GM23338 (cell line): ENCODE measurements at regions not wholly inside any gene's neighbourhood (a gene's known extent, or its start where the extent isn't known, plus 50 kb on each side); places are given as distances from the start of the nearest gene placed in this dataset.
"Not testable (repeated sequence)": the region's sequence is repeated elsewhere in the genome, so short reads cannot be mapped to it uniquely, and the experiment has no call there.

ENCODE experiments used
- CREB1 ChIP-seq: fragments of 250-450 bp; sonication (Bioruptor Pico); IDR thresholded peaks from 2 replicates; pipeline ENCODE4 v1.5.0; 2020; ENCODE audit warnings: low read depth, mild to moderate bottlenecking, moderate library complexity
- EZH2 ChIP-seq: fragments of 200-600 bp; sonication (generic); IDR thresholded peaks from one replicate; pipeline ENCODE4 v1.8.0; 2017; ENCODE audit warnings: antibody characterized with exemption, mild to moderate bottlenecking, low read depth; ENCODE audit not compliant: unreplicated experiment
- EZH2phosphoT487 ChIP-seq: fragments of 200-600 bp; sonication (generic); IDR thresholded peaks from one replicate; pipeline ENCODE4 v1.8.1; 2018; ENCODE audit warnings: antibody characterized with exemption; ENCODE audit not compliant: unreplicated experiment
- JUNB ChIP-seq: IDR thresholded peaks from one replicate; pipeline ENCODE4 v1.6.1; 2016; ENCODE audit warnings: antibody characterized with exemption; ENCODE audit not compliant: unreplicated experiment
- NANOG ChIP-seq: IDR thresholded peaks from 2 replicates; pipeline ENCODE4 v1.6.1; 2016; ENCODE audit warnings: antibody characterized with exemption, borderline replicate concordance
- POLR2AphosphoS5 ChIP-seq: IDR thresholded peaks from 2 replicates; pipeline ENCODE4 v1.6.1; 2016; ENCODE audit warnings: antibody characterized with exemption, low read depth
- ZNF331 ChIP-seq: fragments of 250-450 bp; sonication (Bioruptor Pico); IDR thresholded peaks from 2 replicates; pipeline ENCODE4 v1.5.0; 2020; ENCODE audit warnings: low read depth, mild to moderate bottlenecking, moderate library complexity
- TF ChIP-seq, protein P1 (sequence below), 2 experiments: fragments of 200-600 bp in 1 of 2; sonication (generic) in 1 of 2; conservative IDR thresholded peaks; 2 replicates each; pipeline versions ENCODE4 v1.5.1 to v1.6.1; 2016 to 2017; ENCODE audit warnings: antibody characterized with exemption in 2 of 2, low read depth in 2 of 2, mild to moderate bottlenecking in 2 of 2, moderate library complexity in 1 of 2
- TF ChIP-seq, protein P2 (sequence below): IDR thresholded peaks from 2 replicates; pipeline ENCODE4 v1.6.1; 2016; ENCODE audit warnings: antibody characterized with exemption

DNA sequence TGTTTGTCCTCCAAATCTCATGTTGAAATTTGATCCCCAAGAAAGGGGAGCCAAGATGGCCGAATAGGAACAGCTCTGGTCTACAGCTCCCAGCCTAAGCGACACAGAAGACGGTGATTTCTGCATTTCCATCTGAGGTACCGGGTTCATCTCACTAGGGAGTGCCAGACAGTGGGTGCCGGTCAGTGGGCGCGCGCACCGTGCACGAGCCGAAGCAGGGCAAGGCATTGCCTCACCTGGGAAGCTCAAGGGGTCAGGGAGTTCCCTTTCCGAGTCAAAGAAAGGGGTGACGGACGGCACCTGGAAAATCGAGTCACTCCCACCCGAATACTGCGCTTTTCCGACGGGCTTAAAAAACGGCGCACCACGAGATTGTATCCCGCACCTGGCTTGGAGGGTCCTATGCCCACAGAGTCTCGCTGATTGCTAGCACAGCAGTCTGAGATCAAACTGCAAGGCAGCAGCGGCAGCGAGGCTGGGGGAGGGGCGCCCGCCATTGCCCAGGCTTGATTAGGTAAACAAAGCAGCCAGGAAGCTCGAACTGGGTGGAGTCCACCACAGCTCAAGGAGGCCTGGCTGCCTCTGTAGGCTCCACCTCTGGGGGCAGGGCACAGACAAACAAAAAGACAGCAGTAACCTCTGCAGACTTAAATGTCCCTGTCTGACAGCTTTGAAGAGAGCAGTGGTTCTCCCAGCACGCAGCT lies 493.6 kb downstream of the KLF12 start:
- TF ChIP-seq, protein P1, sequence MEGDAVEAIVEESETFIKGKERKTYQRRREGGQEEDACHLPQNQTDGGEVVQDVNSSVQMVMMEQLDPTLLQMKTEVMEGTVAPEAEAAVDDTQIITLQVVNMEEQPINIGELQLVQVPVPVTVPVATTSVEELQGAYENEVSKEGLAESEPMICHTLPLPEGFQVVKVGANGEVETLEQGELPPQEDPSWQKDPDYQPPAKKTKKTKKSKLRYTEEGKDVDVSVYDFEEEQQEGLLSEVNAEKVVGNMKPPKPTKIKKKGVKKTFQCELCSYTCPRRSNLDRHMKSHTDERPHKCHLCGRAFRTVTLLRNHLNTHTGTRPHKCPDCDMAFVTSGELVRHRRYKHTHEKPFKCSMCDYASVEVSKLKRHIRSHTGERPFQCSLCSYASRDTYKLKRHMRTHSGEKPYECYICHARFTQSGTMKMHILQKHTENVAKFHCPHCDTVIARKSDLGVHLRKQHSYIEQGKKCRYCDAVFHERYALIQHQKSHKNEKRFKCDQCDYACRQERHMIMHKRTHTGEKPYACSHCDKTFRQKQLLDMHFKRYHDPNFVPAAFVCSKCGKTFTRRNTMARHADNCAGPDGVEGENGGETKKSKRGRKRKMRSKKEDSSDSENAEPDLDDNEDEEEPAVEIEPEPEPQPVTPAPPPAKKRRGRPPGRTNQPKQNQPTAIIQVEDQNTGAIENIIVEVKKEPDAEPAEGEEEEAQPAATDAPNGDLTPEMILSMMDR (conservative IDR thresholded peaks at IDR 0.05; ENCODE audit: low read depth in 2 of 2), result not testable (repeated sequence)
- not testable (repeated sequence) for TF ChIP-seq ZNF331; POLR2AphosphoS5; EZH2phosphoT487; NANOG; EZH2; CREB1 (CRISPR knock-in tag); JUNB
- TF ChIP-seq, protein P2, sequence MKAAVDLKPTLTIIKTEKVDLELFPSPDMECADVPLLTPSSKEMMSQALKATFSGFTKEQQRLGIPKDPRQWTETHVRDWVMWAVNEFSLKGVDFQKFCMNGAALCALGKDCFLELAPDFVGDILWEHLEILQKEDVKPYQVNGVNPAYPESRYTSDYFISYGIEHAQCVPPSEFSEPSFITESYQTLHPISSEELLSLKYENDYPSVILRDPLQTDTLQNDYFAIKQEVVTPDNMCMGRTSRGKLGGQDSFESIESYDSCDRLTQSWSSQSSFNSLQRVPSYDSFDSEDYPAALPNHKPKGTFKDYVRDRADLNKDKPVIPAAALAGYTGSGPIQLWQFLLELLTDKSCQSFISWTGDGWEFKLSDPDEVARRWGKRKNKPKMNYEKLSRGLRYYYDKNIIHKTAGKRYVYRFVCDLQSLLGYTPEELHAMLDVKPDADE, result not testable (repeated sequence)
